Endothelial cell of umbilical vein (primary cell): ENCODE measurements at regions not wholly inside any gene's neighbourhood (a gene's known extent, or its start where the extent isn't known, plus 50 kb on each side); places are given as distances from the start of the nearest gene placed in this dataset.

Experiments
- BruUV-seq: library from RNA; stranded (reverse); fragments of 400-500 nt; replicated peaks from 2 replicates; lab custom pipeline; 2021; lab: Mats Ljungman, UMichigan
- CTCF ChIA-PET: fragments of 300-600, 350-600 bp; sonication (Branson Sonifier 250); formaldehyde crosslinking; loops from one replicate; lab custom pipeline; 2021; ENCODE audit warnings: antibody characterized with exemption, inconsistent platforms; lab: Charles Lee
- POLR2A ChIA-PET: fragments of 300-600, 350-600 bp; sonication (Branson Sonifier 250); formaldehyde crosslinking; loops from one replicate; lab custom pipeline; 2021; ENCODE audit warnings: antibody characterized with exemption, inconsistent platforms; lab: Charles Lee
- DNase-seq: peaks from one replicate; pipeline ENCODE4 v3.0.0-alpha.2; 2011; ENCODE audit warnings: low read depth, low spot score
- FAIRE-seq: peaks from 2 replicates; lab custom pipeline; 2011; peaks lifted over from hg19 to GRCh38; lab: Jason Lieb, UNC
- H2AFZ ChIP-seq: 2 replicates; pipeline ENCODE4 v1.6.0; 2012; ENCODE audit warnings: low read depth, low read length, control low read depth, inconsistent platforms
- H3K27ac ChIP-seq: 2 replicates; pipeline ENCODE4 v1.5.1; 2011; ENCODE audit warnings: low read depth, mild to moderate bottlenecking, control low read depth, low read length, moderate library complexity; ENCODE audit not compliant: insufficient read depth
- H3K27me3 ChIP-seq, 2 experiments: 2 replicates each; pipeline versions ENCODE4 v1.6.0 to v1.6.1; 2011; ENCODE audit warnings: low read length in 2 of 2, mixed read lengths in 1 of 2; ENCODE audit not compliant: control insufficient read depth in 2 of 2, insufficient read depth in 2 of 2
- H3K36me3 ChIP-seq, 2 experiments: 2 replicates in 1 of 2; 3 replicates in 1 of 2; pipeline ENCODE4 v1.5.1; 2011; ENCODE audit warnings: low read length in 2 of 2, mild to moderate bottlenecking in 1 of 2, moderate library complexity in 1 of 2; ENCODE audit not compliant: control insufficient read depth in 2 of 2, insufficient read depth in 2 of 2; ENCODE audit errors: extremely low read depth in 1 of 2
- H3K4me1 ChIP-seq: 3 replicates; pipeline ENCODE4 v1.5.1; 2011; ENCODE audit warnings: mild to moderate bottlenecking, low read length; ENCODE audit not compliant: control insufficient read depth, insufficient read depth; ENCODE audit errors: extremely low read depth
- H3K4me2 ChIP-seq: 2 replicates; pipeline ENCODE4 v1.6.1; 2011; ENCODE audit warnings: low read length, control low read depth, mixed read lengths; ENCODE audit not compliant: insufficient read depth
- H3K4me3 ChIP-seq, 3 experiments: fragments of 200-600 bp in 1 of 3; sonication (generic), shearing (Covaris generic) in 1 of 3; replicated peaks in 1 of 3; 2 replicates each; pipeline ENCODE4 v1.5.1; 2011 to 2016; ENCODE audit warnings: control low read depth in 3 of 3, low read length in 3 of 3, mild to moderate bottlenecking in 2 of 3, inconsistent platforms in 1 of 3, low read depth in 1 of 3, moderate library complexity in 1 of 3; ENCODE audit not compliant: insufficient read depth in 1 of 3
- H3K79me2 ChIP-seq: 2 replicates; pipeline ENCODE4 v1.6.0; 2012; ENCODE audit warnings: low read length, inconsistent platforms; ENCODE audit not compliant: control insufficient read depth, insufficient read depth
- H3K9ac ChIP-seq: replicated peaks from 2 replicates; pipeline ENCODE3; 2011; ENCODE audit warnings: low read length, control low read depth; ENCODE audit not compliant: insufficient read depth; ENCODE audit errors: extremely low read depth
- H3K9me1 ChIP-seq: replicated peaks from 3 replicates; pipeline ENCODE4 v1.6.0; 2011; ENCODE audit warnings: mild to moderate bottlenecking, low read length; ENCODE audit not compliant: control insufficient read depth, insufficient read depth; ENCODE audit errors: extremely low read depth
- H3K9me3 ChIP-seq: replicated peaks from 2 replicates; pipeline ENCODE4 v1.5.1; 2012; ENCODE audit warnings: low read length, inconsistent platforms; ENCODE audit not compliant: control insufficient read depth, insufficient read depth
- H4K20me1 ChIP-seq: replicated peaks from 2 replicates; pipeline ENCODE3; 2011; ENCODE audit warnings: mild to moderate bottlenecking, low read length; ENCODE audit not compliant: control insufficient read depth, insufficient read depth; ENCODE audit errors: extremely low read depth
- EZH2 ChIP-seq: IDR thresholded peaks from 2 replicates; pipeline ENCODE4 v1.6.1; 2012; ENCODE audit warnings: borderline replicate concordance, low read depth, mild to moderate bottlenecking, moderate library complexity, low read length, inconsistent platforms; ENCODE audit not compliant: severe bottlenecking
- FOS ChIP-seq: IDR thresholded peaks from 2 replicates; pipeline ENCODE4 v1.6.1; 2011; ENCODE audit warnings: mild to moderate bottlenecking, low read length, moderate library complexity, borderline replicate concordance; ENCODE audit not compliant: insufficient read depth
- JUN ChIP-seq: IDR thresholded peaks from 2 replicates; pipeline ENCODE4 v1.6.1; 2011; ENCODE audit warnings: borderline replicate concordance, low read depth; ENCODE audit not compliant: insufficient read length, insufficient read depth
- MYC ChIP-seq: IDR thresholded peaks from one replicate; pipeline ENCODE4 v1.6.1; 2011; ENCODE audit warnings: mild to moderate bottlenecking, low read depth, low read length
- POLR2A ChIP-seq: IDR thresholded peaks from 2 replicates; pipeline ENCODE4 v1.6.1; 2012; ENCODE audit warnings: low read depth, mild to moderate bottlenecking, control low read depth, low read length
- POLR2AphosphoS5 ChIP-seq: IDR thresholded peaks from 2 replicates; pipeline ENCODE4 v1.6.1; 2012; ENCODE audit warnings: low read depth, mild to moderate bottlenecking, control low read depth, low read length, moderate library complexity; ENCODE audit not compliant: insufficient read depth
- dilution Hi-C: fragments of 300-500 bp; cut with MboI; formaldehyde crosslinking; loops from one replicate; pipeline ENCODE4 v1.15.0; 2019; ENCODE audit warnings: low sequenced_read_pairs; ENCODE audit not compliant: extremely low pct_ligation_motif_present
- intact Hi-C: fragments of 100-400 bp; cut with micrococcal nuclease; formaldehyde crosslinking; loops from one replicate; pipeline ENCODE4 v1.10.0; 2022
- TF ChIP-seq, protein P1 (sequence below): IDR thresholded peaks from 2 replicates; pipeline ENCODE4 v1.6.1; 2011; ENCODE audit not compliant: insufficient read depth, insufficient read length
- TF ChIP-seq, protein P2 (sequence below), 2 donors: IDR thresholded peaks; 1 replicate in 1 of 2; 2 replicates in 1 of 2; pipeline ENCODE4 v1.5.1; 2011; ENCODE audit warnings: low read length in 2 of 2, mild to moderate bottlenecking in 2 of 2, moderate library complexity in 2 of 2, control low read depth in 1 of 2, inconsistent platforms in 1 of 2, low read depth in 1 of 2; ENCODE audit not compliant: insufficient read depth in 1 of 2; ENCODE audit errors: extremely low read depth in 1 of 2

DNA sequence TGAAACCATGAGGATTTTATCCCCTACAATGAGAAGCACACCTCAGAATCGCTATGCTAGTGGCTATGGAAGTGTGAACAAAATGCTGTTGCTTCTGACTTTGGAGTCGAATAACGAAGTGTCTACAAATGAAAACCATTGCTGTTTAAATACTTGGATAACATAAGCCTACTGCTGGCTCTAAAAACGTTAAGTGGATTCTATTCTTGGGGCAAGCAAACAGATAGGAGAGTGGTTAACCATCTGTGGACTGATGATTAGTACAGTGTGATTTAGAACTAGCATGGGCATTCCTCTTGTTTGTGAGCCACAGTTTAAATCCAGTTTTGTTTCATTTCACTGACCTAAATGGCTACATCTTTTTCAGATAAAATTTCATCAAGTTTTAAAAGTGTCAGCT lies 109.7 kb upstream of the PNPLA4 start:
- H3K9me1 ChIP-seq = no peaks in the 10 kb centered on the region
- intact Hi-C loops (no loop called here), dilution Hi-C loops (no loop called here)
- BruUV-seq = no TSS peak
- no peaks in the 10 kb centered on the region for H3K27me3 ChIP-seq
- ChIA-PET POLR2A (no interaction called here), CTCF (no interaction called here)
- no peak overlapping the region for H3K9ac ChIP-seq
- no peaks in the 10 kb centered on the region for H4K20me1 ChIP-seq
- no peaks in the 10 kb centered on the region for H3K9me3 ChIP-seq
- H3K79me2 ChIP-seq = no peaks in the 10 kb centered on the region
- no peak overlapping the region for H2AFZ ChIP-seq
- FAIRE-seq = no peak
- H3K4me2 ChIP-seq = no peak overlapping the region
- H3K36me3 ChIP-seq = no peaks in the 10 kb centered on the region
- H3K27ac ChIP-seq = no peak overlapping the region
- no peaks in the 10 kb centered on the region for H3K4me1 ChIP-seq
- TF ChIP-seq JUN (no peak), POLR2AphosphoS5 (no peak), FOS (no peak)
- TF ChIP-seq, protein P1, sequence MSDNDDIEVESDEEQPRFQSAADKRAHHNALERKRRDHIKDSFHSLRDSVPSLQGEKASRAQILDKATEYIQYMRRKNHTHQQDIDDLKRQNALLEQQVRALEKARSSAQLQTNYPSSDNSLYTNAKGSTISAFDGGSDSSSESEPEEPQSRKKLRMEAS = no peak
- no peak for DNase-seq
- no peak overlapping the region for H3K4me3 ChIP-seq

DNA sequence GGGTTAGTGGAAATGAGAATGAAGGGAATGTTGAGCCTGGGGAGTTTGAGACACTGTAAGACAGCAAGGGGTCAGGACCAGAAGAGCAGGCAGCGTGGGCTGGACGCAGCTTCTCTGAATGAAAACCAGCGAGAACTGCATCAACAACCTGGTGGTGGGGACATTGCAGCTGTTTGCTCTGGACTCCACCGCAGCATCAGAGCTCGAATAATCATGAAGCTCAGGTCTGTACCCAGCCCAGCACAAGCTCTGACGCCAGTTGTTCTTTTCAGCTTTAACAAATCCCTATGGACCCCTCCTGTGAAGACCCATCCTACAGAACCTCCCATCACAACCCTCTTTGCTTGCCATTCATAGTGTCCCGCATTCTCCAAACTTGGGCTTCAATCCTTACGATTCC lies 106.8 kb upstream of the PNPLA4 start:
- TF ChIP-seq, protein P2, sequence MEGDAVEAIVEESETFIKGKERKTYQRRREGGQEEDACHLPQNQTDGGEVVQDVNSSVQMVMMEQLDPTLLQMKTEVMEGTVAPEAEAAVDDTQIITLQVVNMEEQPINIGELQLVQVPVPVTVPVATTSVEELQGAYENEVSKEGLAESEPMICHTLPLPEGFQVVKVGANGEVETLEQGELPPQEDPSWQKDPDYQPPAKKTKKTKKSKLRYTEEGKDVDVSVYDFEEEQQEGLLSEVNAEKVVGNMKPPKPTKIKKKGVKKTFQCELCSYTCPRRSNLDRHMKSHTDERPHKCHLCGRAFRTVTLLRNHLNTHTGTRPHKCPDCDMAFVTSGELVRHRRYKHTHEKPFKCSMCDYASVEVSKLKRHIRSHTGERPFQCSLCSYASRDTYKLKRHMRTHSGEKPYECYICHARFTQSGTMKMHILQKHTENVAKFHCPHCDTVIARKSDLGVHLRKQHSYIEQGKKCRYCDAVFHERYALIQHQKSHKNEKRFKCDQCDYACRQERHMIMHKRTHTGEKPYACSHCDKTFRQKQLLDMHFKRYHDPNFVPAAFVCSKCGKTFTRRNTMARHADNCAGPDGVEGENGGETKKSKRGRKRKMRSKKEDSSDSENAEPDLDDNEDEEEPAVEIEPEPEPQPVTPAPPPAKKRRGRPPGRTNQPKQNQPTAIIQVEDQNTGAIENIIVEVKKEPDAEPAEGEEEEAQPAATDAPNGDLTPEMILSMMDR (IDR thresholded peaks at IDR 0.05; ENCODE audit: extremely low read depth in 1 of 2, insufficient read depth in 1 of 2, low read depth in 1 of 2, low read length in 2 of 2) = no peak
- TF ChIP-seq MYC (no peak), POLR2A (no peak), FOS (no peak), POLR2AphosphoS5 (no peak), JUN (no peak), EZH2 (no peak)
- Histone ChIP-seq H4K20me1 (no peaks in the 10 kb centered on the region), H3K27ac (no peak overlapping the region), H3K27me3 (no peaks in the 10 kb centered on the region), H3K4me2 (no peak overlapping the region), H3K36me3 (no peaks in the 10 kb centered on the region), H3K79me2 (no peaks in the 10 kb centered on the region), H3K9me3 (no peaks in the 10 kb centered on the region), H3K9ac (no peak overlapping the region), H3K9me1 (no peaks in the 10 kb centered on the region), H3K4me1 (no peaks in the 10 kb centered on the region), H2AFZ (no peak overlapping the region), H3K4me3 (no peak overlapping the region)
- DNase-seq = no peak
- no peak for FAIRE-seq
- intact Hi-C loops (no loop called here), dilution Hi-C loops (no loop called here)
- no TSS peak for BruUV-seq
- ChIA-PET CTCF (no interaction called here), POLR2A (no interaction called here)
